Endodermal cell (in vitro differentiated cells): ENCODE measurements at regions not wholly inside any gene's neighbourhood (a gene's known extent, or its start where the extent isn't known, plus 50 kb on each side); places are given as distances from the start of the nearest gene placed in this dataset.

Experiments used
- DNase-seq: peaks from one replicate; pipeline ENCODE4 v3.0.0-alpha.2; 2017
- H3K27ac ChIP-seq: 2 replicates; pipeline ENCODE4 v1.5.1; 2013; ENCODE audit warnings: mild to moderate bottlenecking, low read depth, low read length, moderate library complexity
- H3K27me3 ChIP-seq: 2 replicates; pipeline ENCODE4 v1.6.1; 2013; ENCODE audit warnings: mild to moderate bottlenecking, low read length, moderate library complexity; ENCODE audit not compliant: insufficient read depth, control insufficient read depth, poor library complexity, severe bottlenecking
- H3K36me3 ChIP-seq: 2 replicates; pipeline ENCODE4 v1.7.0; 2013; ENCODE audit warnings: mild to moderate bottlenecking, low read length, moderate library complexity; ENCODE audit not compliant: control insufficient read depth, insufficient read depth
- H3K4me1 ChIP-seq: one replicate; pipeline ENCODE4 v1.7.0; 2013; ENCODE audit warnings: low read length; ENCODE audit not compliant: control insufficient read depth, insufficient read depth
- H3K4me3 ChIP-seq: 2 replicates; pipeline ENCODE4 v1.5.1; 2013; ENCODE audit warnings: mild to moderate bottlenecking, low read length, moderate library complexity
- H3K9ac ChIP-seq: 2 replicates; pipeline ENCODE4 v1.6.1; 2013; ENCODE audit warnings: mild to moderate bottlenecking, low read length, moderate library complexity; ENCODE audit not compliant: poor library complexity, severe bottlenecking; ENCODE audit errors: extremely low read depth
- H3K9me3 ChIP-seq: 2 replicates; pipeline ENCODE4 v1.6.1; 2013; ENCODE audit warnings: mild to moderate bottlenecking, low read length, moderate library complexity; ENCODE audit not compliant: control insufficient read depth
- H3K27ac Mint-ChIP-seq: 2 replicates; pipeline ENCODE4 v1.8.0; 2020; ENCODE audit warnings: mixed read lengths
- H3K27me3 Mint-ChIP-seq: 2 replicates; pipeline ENCODE4 v1.8.0; 2021; ENCODE audit warnings: mild to moderate bottlenecking, mixed read lengths; ENCODE audit not compliant: insufficient read depth
- H3K36me3 Mint-ChIP-seq: 2 replicates; pipeline ENCODE4 v1.8.0; 2020; ENCODE audit warnings: low read depth, mixed read lengths
- H3K4me1 Mint-ChIP-seq: 2 replicates; pipeline ENCODE4 v1.8.0; 2020; ENCODE audit warnings: mixed read lengths
- H3K4me3 Mint-ChIP-seq: 2 replicates; pipeline ENCODE4 v1.8.0; 2020; ENCODE audit warnings: mild to moderate bottlenecking, moderate library complexity, mixed read lengths
- H3K9me3 Mint-ChIP-seq: 2 replicates; pipeline ENCODE4 v1.8.0; 2020; ENCODE audit warnings: mild to moderate bottlenecking, mixed read lengths
- CTCF ChIP-seq: fragments of 200-600 bp; sonication (generic); conservative IDR thresholded peaks from 2 replicates; pipeline ENCODE4 v1.5.0; 2021; ENCODE audit warnings: antibody characterized with exemption, mild to moderate bottlenecking
- WGBS, 2 experiments: methylation state at CpG; one replicate each; pipeline versions ENCODE4 v1.1.5 to v1.1.7; 2013; ENCODE audit warnings: missing lambda C conversion rate in 2 of 2, mixed read lengths in 1 of 2; ENCODE audit not compliant: insufficient coverage in 1 of 2, insufficient read length in 1 of 2; 5-methylcytosine and 5-hydroxymethylcytosine counted together

- Histone ChIP-seq H3K27ac (no peak overlapping the region), H3K27me3 (no peaks in the 10 kb centered on the region), H3K9ac (no peak overlapping the region), H3K4me3 (no peak overlapping the region), H3K36me3 (no peaks in the 10 kb centered on the region), H3K9me3 (no peaks in the 10 kb centered on the region), H3K4me1 (peaks cover 4% of the 10 kb centered on the region)
- 93 to 100% methylated on average over 1 of the region's 1 CpG for WGBS, 2 experiments
- H3K27me3 Mint-ChIP-seq = peaks cover 5% of the 10 kb centered on the region
- no peak for TF ChIP-seq CTCF
- H3K27ac Mint-ChIP-seq = no peak overlapping the region
- peaks cover 19% of the 10 kb centered on the region for H3K4me1 Mint-ChIP-seq
- H3K9me3 Mint-ChIP-seq = no peaks in the 10 kb centered on the region
- H3K4me3 Mint-ChIP-seq = no peak overlapping the region
- H3K36me3 Mint-ChIP-seq = no peaks in the 10 kb centered on the region
- no peak for DNase-seq
These were observed 363.5 kb downstream of the MAN2A1 start for GRCh38 chr5:110053205-110053604.

DNA sequence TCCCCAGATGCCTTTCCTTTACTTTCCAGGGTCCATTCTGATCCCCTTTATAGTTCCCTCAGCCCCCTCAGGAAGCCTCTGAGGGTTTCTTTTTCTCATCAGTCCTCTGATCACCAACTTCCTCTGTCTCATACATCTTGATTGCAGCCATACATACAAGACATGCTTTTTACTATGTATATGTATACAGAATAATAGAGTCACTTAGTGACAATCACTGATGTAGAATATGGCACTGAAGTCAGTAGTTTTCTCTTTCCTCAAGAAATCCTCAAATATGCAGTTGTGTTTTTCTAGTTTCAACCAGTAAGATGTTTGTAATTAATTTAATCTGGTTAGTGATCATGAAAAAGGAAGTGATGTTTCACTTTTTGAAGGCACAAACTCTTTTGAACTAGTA is 364.1 kb downstream of the MAN2A1 start:
- H3K4me3 Mint-ChIP-seq = no peak overlapping the region
- no peaks in the 10 kb centered on the region for H3K9me3 ChIP-seq
- no peak overlapping the region for H3K4me3 ChIP-seq
- H3K27ac Mint-ChIP-seq = no peak overlapping the region
- H3K4me1 Mint-ChIP-seq = peaks cover 14% of the 10 kb centered on the region
- no peaks in the 10 kb centered on the region for H3K36me3 ChIP-seq
- H3K9ac ChIP-seq = no peak overlapping the region
- no peak for DNase-seq
- no peak for TF ChIP-seq CTCF
- H3K27me3 Mint-ChIP-seq = no peaks in the 10 kb centered on the region
- no peaks in the 10 kb centered on the region for H3K27me3 ChIP-seq
- H3K27ac ChIP-seq = no peak overlapping the region
- peaks cover 4% of the 10 kb centered on the region for H3K4me1 ChIP-seq
- H3K9me3 Mint-ChIP-seq = no peaks in the 10 kb centered on the region
- no peaks in the 10 kb centered on the region for H3K36me3 Mint-ChIP-seq

- WGBS, 2 experiments = 67 to 77% methylated on average over 1 to 2 of the region's 2 CpGs
- Mint-ChIP-seq H3K4me3 (no peak overlapping the region), H3K9me3 (no peaks in the 10 kb centered on the region), H3K27ac (no peak overlapping the region), H3K27me3 (no peaks in the 10 kb centered on the region), H3K4me1 (peaks cover 14% of the 10 kb centered on the region), H3K36me3 (no peaks in the 10 kb centered on the region)
- Histone ChIP-seq H3K9me3 (no peaks in the 10 kb centered on the region), H3K36me3 (no peaks in the 10 kb centered on the region), H3K27ac (no peak overlapping the region), H3K27me3 (no peaks in the 10 kb centered on the region), H3K4me3 (no peak overlapping the region), H3K9ac (no peak overlapping the region), H3K4me1 (peaks cover 4% of the 10 kb centered on the region)
- no peak for DNase-seq
- peak; percentile 45 for TF ChIP-seq CTCF
These were observed 364.5 kb downstream of the MAN2A1 start for GRCh38 chr5:110054240-110054639.
